Mucosa of stomach (tissue), 1 donor: ENCODE measurements at regions not wholly inside any gene's neighbourhood (a gene's known extent, or its start where the extent isn't known, plus 50 kb on each side); places are given as distances from the start of the nearest gene placed in this dataset.
"Not testable (repeated sequence)": the region's sequence is repeated elsewhere in the genome, so short reads cannot be mapped to it uniquely, and the experiment has no call there.

Source experiments
- H3K27me3 ChIP-seq: one replicate; pipeline ENCODE4 v1.7.0; 2013; ENCODE audit warnings: mild to moderate bottlenecking, low read length; ENCODE audit not compliant: control insufficient read depth, insufficient read depth
- H3K36me3 ChIP-seq: one replicate; pipeline ENCODE4 v1.7.0; 2013; ENCODE audit warnings: low read length; ENCODE audit not compliant: control insufficient read depth, insufficient read depth
- H3K4me1 ChIP-seq: one replicate; pipeline ENCODE4 v1.7.0; 2013; ENCODE audit warnings: mild to moderate bottlenecking, low read length; ENCODE audit not compliant: control insufficient read depth, insufficient read depth
- H3K4me3 ChIP-seq: one replicate; pipeline ENCODE4 v1.7.0; 2013; ENCODE audit warnings: low read length
- H3K9ac ChIP-seq: one replicate; pipeline ENCODE4 v1.7.0; 2013; ENCODE audit warnings: mild to moderate bottlenecking, low read length, moderate library complexity
- H3K9me3 ChIP-seq: one replicate; pipeline ENCODE4 v1.7.0; 2013; ENCODE audit warnings: mild to moderate bottlenecking, low read length, moderate library complexity; ENCODE audit not compliant: control insufficient read depth
- donor health status: Pancreatic carcinoma.

DNA sequence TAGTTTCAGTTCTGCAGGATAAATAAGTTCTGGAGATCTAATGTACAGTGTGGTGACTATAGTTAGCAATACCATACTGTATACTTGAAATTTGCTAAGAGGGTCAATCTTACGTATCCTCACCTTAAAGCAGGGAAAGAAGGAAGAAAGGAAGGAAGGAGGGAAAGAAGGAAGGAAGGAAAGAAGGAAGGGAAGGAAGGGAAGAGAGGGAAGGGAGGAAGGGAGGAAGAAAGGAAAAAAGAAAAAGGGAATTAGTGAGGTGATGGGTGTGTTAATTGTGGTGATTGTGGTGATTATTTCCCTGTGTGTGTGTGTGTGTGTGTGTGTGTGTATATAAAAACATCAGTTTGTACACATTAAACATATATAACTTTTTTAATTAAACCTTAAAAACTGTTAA lies 242.6 kb upstream of the MSX2 start:
- Histone ChIP-seq H3K27me3 (no peaks in the 10 kb centered on the region), H3K9me3 (no peaks in the 10 kb centered on the region), H3K4me3 (no peak overlapping the region), H3K9ac (no peak overlapping the region), H3K36me3 (no peaks in the 10 kb centered on the region), H3K4me1 (peaks cover 16% of the 10 kb centered on the region)

DNA sequence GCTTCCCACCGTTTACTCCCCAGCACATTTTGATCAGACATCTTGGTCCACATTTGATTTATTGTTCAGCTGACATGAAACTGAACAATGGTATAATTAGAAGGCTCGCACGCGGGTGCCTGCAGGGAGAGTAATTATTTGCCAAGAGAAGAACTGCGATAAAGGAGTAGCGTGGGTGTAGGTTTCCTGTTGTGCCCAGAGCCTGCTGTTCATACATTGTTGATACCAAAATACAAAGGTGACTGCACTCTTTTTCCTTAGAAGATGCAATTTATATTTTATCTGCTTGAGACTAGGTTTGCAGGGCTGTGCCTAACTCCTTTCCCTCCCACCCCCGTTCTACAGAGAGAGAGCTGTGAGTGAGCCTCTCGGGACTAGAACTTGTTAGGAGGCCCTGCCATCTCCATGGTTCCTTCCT lies 241.8 kb upstream of the MSX2 start:
- H3K9ac ChIP-seq = no peak overlapping the region
- H3K27me3 ChIP-seq = no peaks in the 10 kb centered on the region
- peaks cover 16% of the 10 kb centered on the region for H3K4me1 ChIP-seq
- no peaks in the 10 kb centered on the region for H3K36me3 ChIP-seq
- H3K9me3 ChIP-seq = no peaks in the 10 kb centered on the region
- H3K4me3 ChIP-seq = no peak overlapping the region

DNA sequence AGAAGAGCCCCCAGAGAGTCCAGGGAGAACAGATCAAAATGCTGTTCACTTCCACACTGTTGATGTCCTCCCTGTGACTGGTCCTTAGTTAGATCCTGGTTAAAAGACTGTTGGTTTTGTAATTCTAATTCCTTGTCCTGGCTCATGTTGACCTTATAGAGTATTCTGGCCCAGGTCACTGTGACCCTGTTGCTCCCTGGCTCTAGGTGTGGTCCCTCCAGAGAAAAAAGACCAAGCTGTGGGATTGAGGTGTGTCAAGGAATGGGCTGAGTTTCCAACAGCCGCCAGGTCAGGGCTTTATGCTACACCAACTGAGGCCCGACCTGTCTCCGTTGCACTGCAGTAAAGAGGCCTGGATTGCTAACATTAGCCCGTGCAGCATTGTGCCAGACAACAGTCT lies 241.0 kb upstream of the MSX2 start:
- Histone ChIP-seq H3K4me1 (peaks cover 16% of the 10 kb centered on the region), H3K9ac (no peak overlapping the region), H3K9me3 (no peaks in the 10 kb centered on the region), H3K4me3 (no peak overlapping the region), H3K36me3 (no peaks in the 10 kb centered on the region), H3K27me3 (no peaks in the 10 kb centered on the region)

- Histone ChIP-seq H3K4me1 (no peaks in the 10 kb centered on the region), H3K27me3 (no peaks in the 10 kb centered on the region), H3K9ac (no peak overlapping the region), H3K9me3 (no peaks in the 10 kb centered on the region), H3K4me3 (no peak overlapping the region), H3K36me3 (no peaks in the 10 kb centered on the region)
Measured at GRCh38 chr5:174489215-174489614, 235.2 kb upstream of the MSX2 start.

DNA sequence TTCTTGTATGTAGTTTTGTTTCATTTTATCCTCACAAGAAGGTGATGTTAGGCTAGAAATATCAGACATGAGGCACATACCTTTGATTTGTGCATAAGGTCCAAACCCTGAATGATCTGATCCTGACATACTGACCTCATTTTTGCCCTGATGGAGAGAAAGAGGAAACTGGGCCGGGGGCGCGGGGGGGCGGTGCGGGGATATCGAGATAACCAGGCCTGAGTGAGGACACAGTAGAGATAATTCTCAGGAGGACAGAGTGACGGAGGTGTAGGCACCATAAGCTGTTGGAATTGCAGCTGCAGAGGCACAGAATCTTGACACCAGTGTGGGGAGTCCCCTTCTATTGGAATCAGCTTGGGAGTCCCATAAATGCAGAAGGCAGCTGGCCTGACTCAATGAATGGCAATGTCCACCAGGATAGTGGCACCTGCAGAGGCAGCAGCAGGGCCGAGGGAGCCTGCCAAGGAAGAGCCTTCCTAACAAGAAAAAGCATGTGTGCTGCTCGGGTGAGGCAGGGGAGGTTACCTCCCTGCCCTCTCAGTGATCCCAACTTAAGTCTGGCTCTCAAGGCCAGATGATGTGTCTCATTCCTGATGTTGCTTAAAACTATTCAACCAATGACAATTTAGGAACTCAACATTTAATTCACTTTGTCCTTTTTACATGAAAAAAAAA lies 234.3 kb upstream of the MSX2 start:
- Histone ChIP-seq H3K27me3 (no peaks in the 10 kb centered on the region), H3K9ac (no peak overlapping the region), H3K4me3 (no peak overlapping the region), H3K4me1 (no peaks in the 10 kb centered on the region), H3K9me3 (no peaks in the 10 kb centered on the region), H3K36me3 (no peaks in the 10 kb centered on the region)

DNA sequence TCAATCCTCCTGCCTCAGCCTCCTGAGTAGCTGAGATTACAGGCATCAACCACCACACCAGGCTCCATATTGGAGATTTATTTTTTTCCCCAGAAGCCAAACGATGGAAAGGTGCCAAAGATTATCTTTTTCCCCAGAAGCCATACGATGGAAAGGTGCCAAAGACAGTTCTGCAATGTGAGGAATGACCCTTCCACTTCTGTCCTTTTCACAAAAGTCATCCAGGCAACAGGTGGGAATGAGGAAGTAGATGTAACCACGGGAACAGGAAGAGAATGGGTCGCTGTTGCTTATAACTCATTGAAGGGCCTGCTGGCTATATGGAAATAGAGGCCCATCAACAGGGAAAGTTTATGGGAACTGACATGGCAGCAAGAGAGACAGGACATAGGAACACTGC lies 233.7 kb upstream of the MSX2 start:
- no peak overlapping the region for H3K9ac ChIP-seq
- no peaks in the 10 kb centered on the region for H3K9me3 ChIP-seq
- H3K36me3 ChIP-seq = no peaks in the 10 kb centered on the region
- no peaks in the 10 kb centered on the region for H3K27me3 ChIP-seq
- no peak overlapping the region for H3K4me3 ChIP-seq
- no peaks in the 10 kb centered on the region for H3K4me1 ChIP-seq

- no peak overlapping the region for H3K4me3 ChIP-seq
- no peaks in the 10 kb centered on the region for H3K27me3 ChIP-seq
- no peak overlapping the region for H3K9ac ChIP-seq
- no peaks in the 10 kb centered on the region for H3K4me1 ChIP-seq
- no peaks in the 10 kb centered on the region for H3K9me3 ChIP-seq
- H3K36me3 ChIP-seq = no peaks in the 10 kb centered on the region
Measured at GRCh38 chr5:174491265-174491664, 233.1 kb upstream of the MSX2 start.

- H3K4me3 ChIP-seq = no peak overlapping the region
- no peaks in the 10 kb centered on the region for H3K36me3 ChIP-seq
- H3K27me3 ChIP-seq = no peaks in the 10 kb centered on the region
- no peaks in the 10 kb centered on the region for H3K4me1 ChIP-seq
- no peak overlapping the region for H3K9ac ChIP-seq
- no peaks in the 10 kb centered on the region for H3K9me3 ChIP-seq
Measured at GRCh38 chr5:174491761-174492350, 232.5 kb upstream of the MSX2 start.

GRCh38 chr5:174493530-174493929 lies 230.9 kb upstream of the MSX2 start:
- Histone ChIP-seq H3K36me3 (no peaks in the 10 kb centered on the region), H3K9ac (no peak overlapping the region), H3K9me3 (no peaks in the 10 kb centered on the region), H3K27me3 (no peaks in the 10 kb centered on the region), H3K4me3 (no peak overlapping the region), H3K4me1 (no peaks in the 10 kb centered on the region)

DNA sequence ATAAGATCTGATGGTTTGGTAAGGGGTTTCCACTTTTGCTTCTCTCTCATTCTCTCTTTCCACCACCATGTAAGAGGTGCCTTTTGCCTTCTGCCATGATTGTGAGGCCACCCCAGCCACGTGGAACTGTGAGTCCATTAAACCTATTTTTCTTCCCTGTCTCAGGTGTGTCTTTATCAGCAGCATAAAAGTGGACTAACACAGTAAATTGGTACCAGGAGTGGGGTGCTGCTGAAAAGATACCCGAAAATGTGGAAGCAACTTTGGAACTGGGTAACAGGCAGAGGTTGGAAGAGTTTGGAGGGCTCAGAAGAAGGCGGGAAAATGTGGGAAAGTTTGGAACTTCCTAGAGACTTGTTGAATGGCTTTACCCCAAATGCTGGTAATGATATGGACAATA lies 226.4 kb upstream of the MSX2 start:
- not testable (repeated sequence) for H3K9me3 ChIP-seq, H3K36me3 ChIP-seq, H3K9ac ChIP-seq, H3K4me1 ChIP-seq, H3K27me3 ChIP-seq, H3K4me3 ChIP-seq

DNA sequence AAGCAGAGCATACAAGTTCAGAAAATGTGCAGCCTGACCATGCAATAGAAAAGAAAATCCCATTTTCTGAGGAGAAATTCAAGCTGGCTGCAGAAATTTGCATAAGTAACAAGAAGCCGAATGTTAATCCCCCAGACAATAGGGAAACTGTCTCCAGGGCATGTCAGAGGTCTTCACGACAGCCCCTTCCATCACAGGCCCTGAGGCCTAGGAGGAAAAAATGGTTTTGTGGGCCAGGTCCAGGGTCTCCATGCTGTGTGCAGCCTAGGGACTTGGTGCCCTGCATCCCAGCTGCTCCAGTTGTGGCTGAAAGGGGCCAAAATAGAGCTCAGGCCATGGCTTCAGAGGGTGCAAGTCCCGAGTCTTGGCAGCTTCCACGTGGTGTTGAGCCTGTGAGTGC lies 225.8 kb upstream of the MSX2 start:
- not testable (repeated sequence) for H3K9me3 ChIP-seq, H3K9ac ChIP-seq, H3K27me3 ChIP-seq, H3K36me3 ChIP-seq, H3K4me3 ChIP-seq, H3K4me1 ChIP-seq

- Histone ChIP-seq H3K4me1 (peaks cover 17% of the 10 kb centered on the region), H3K36me3 (no peaks in the 10 kb centered on the region), H3K4me3 (no peak overlapping the region), H3K9me3 (no peaks in the 10 kb centered on the region), H3K27me3 (no peaks in the 10 kb centered on the region), H3K9ac (no peak overlapping the region)
Measured at GRCh38 chr5:174500636-174501035, 223.7 kb upstream of the MSX2 start.
